OCI-LY7 (cell line): ENCODE measurements at regions not wholly inside any gene's neighbourhood (a gene's known extent, or its start where the extent isn't known, plus 50 kb on each side); places are given as distances from the start of the nearest gene placed in this dataset.

Experiments
- CTCF ChIP-seq: fragments of 200-600 bp; sonication (generic); conservative IDR thresholded peaks from 2 replicates; pipeline ENCODE4 v1.5.1; 2014; ENCODE audit warnings: mild to moderate bottlenecking, antibody characterized with exemption, low read length, moderate library complexity, mixed read lengths
- EZH2phosphoT487 ChIP-seq: fragments of 200-600 bp; sonication (generic); IDR thresholded peaks from 2 replicates; pipeline ENCODE4 v1.6.1; 2018; ENCODE audit warnings: low read depth, borderline replicate concordance, mild to moderate bottlenecking, mixed run types, antibody characterized with exemption, low read length, moderate library complexity, mixed read lengths

- no peak for TF ChIP-seq CTCF
- no peak for TF ChIP-seq EZH2phosphoT487
Measured at GRCh38 chr4:13888112-13888511, 260.6 kb upstream of the BOD1L1 start.
